GM21576 (cell line): ENCODE measurements at regions not wholly inside any gene's neighbourhood (a gene's known extent, or its start where the extent isn't known, plus 50 kb on each side); places are given as distances from the start of the nearest gene placed in this dataset.

Source experiments
- ATAC-seq: cut with Tn5 transposase; IDR thresholded peaks from one replicate; pipeline ENCODE4 v1.9.1; 2021; ENCODE audit warnings: mild to moderate bottlenecking, moderate library complexity; ENCODE audit not compliant: unreplicated experiment

DNA sequence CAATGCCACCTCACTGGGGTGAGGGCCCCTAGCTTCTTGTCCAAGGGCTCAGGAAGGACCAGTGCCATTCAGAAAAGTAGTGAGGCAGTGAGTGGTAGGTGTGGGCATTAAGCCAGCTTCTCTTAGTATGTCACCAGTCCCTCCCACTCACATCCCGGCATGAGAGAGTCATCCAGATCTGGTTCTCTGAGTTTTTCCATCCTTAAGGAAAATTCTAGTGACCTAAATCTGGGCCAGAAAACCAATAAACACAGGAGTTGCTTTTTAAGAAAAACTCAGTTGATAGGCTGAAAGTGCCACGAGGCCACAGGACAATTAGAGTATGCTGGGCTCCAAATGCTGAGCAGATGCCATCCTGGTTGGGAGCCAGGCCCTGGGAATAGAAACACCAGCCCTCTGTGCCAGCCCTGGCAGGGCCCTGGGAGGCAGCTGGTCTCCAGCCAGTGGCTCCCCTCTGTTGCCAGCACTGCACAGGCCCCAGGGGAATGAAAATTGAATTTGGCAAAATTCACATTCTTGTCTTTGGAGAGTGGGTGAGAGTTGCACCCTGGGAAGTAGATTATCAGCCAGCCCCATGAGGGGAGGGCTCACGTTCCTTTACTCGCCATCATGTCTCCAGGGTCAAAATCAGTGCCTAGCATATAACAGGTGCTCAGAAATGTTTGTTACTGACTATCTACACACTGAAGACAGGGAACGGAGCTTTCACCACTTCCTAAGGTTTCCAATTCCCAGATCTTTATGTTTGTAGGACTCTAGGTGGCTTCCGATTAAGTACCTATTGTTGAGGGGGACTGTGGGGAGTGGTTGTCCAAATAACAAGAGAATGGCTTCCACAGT lies 52.8 kb downstream of the FAM43A start:
- no peak for ATAC-seq

DNA sequence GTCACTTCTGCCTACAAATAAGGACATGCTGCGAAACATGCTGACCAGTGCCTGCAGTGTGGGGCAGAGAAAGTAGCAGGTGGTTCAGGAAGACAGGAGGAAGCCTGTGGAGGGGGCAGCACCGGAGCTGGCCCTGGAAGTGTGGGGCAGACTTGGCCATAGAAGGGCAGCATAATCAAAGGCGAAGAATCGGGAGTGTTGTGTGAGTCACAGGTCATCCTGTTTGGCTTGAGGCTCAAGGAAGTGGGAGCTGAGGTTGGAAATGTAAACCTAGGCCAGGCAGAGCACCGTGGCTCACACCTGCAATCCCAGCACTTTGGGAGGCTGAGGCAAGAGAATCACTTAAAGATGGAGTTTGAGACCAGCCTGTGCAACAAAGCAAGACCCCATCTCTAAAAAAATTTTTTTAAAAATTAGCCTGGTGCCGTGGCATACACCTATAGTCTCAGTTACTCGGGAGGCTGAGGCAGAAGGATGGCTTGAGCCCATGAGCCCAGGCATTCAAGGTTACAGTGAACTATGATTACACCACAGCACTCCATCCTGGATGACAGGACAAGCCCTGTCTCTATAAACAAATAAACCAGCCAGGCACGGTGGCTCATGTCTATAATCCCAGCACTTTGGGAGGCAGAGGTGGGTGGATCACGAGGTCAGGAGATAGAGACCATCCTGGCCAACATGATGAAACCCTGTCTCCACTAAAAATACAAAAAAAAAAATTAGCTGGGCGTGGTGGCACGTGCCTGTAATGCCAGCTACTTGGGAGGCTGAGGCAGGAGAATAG lies 54.0 kb downstream of the FAM43A start:
- ATAC-seq: no peak

DNA sequence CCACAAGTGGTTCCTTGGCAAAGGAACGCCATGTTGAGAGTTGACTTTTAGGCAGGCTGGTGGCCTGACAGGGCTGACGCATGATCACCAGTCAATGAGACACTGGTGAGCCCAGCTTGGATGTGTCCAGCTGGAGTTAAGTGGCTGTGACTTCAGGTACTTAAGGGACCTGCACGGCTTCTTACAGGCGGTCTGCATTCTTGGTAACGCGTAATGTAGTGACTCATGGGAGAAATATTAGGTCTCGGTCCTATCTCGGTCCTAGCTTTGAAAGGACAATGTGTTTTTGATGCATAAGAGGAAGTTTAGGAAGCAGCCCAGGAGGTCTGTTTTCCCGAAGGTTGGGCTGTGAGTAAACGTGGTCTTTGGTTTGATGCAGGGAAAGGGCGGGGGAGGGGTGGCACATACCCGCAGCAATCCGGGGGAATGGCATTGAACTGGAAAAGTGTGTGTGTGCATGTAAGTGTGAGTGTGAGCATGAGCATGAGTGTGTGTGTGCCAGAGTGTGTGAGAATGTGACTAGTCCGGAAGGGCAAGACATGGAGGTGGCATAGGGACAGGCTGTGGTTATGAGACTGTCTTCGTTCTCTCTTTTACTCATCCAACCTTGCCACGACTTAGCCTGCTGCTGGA lies 55.3 kb downstream of the FAM43A start:
- no peak for ATAC-seq

DNA sequence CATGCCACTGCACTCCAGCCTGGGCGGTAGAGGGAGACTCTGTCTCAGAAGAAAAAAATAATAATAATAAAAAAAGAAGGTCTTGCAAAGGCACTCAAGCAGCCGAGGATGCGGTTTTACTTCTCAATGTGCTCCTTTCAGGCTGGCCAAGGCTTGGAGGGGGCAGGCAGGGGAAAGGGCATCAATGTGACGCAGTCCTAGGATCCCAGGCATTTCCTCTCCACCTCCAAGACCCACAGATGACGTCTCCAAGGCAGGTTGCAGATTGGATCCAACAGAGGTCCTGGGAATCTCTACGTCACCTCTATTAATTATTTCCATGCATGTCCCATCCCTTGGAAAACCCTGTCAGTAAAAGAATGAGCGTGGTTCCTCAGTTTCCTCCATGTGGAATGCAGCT lies 56.2 kb downstream of the FAM43A start:
- ATAC-seq: no peak

DNA sequence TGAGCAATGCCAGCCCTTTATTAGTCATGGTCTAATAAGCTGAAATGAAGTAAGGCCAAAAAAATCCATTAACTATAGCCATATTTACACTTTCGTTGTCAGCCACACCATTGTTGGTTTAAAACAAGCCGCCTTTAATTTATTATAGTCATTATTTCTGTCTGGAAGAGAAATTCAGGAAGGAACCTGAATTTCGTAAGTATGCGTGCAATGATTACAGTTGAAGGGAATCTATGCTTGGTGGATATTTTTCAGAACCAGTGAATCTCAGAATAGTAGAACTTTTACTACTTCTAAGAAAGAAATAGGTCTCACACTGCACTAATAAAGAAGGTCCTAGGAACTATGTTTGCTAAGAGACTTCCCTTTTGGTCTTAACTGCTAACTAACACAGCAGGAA lies 59.1 kb downstream of the FAM43A start:
- no peak for ATAC-seq

DNA sequence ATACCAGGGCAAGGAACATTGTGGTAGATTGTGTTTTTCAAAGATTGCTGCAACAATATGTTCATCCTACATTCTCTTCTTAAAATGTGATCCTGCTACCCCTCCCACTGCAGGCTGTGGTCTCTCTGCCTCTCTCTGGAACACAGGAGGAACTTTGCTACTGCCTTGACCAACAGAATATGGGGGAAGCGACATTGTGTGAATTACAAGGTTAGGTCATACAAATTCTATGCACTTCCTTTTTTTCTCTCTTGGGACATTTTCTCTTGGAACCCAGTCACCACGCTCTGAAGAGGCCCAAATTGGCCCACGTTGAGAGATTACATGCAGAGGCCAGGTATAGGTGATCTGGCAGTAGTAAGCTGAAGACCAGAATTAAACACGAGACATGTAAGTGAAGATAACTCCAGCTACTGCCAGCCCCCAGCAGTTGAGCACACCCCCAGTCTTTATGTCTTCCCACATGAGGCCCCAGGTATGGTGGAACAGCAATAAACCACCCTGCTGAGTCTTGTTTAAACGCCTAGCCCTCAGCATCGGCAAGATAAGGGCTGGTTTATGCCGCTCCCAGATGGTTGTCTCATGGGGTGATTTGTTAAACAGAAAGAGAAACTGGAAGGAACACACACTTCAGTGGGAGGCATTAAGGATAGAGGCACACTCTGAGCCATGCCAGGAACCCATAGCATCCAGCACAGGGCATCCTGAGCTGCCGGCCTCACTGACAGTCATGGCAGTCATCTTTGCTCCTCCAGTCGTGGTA lies 59.9 kb downstream of the FAM43A start:
- no peak for ATAC-seq

DNA sequence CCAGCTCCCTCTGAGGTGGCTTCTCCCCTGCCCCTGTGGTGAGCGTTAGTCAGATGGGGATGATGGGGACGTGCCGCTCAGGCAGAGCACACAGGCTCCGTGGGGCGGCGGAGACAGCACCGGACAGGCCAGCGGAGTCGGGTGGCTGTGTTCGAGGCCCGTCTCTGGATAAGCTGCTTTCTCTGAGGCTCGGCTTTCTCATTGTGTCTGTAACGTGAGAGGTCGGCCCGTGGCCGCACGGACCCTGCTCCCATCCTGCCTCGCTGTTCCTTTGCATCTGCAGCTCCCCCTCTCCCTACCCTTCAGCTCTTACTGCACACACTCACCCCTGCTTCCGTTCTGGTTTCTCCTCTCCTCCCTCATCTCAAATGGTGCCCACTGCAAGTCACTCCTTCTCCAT lies 62.5 kb downstream of the FAM43A start:
- ATAC-seq: no peak

DNA sequence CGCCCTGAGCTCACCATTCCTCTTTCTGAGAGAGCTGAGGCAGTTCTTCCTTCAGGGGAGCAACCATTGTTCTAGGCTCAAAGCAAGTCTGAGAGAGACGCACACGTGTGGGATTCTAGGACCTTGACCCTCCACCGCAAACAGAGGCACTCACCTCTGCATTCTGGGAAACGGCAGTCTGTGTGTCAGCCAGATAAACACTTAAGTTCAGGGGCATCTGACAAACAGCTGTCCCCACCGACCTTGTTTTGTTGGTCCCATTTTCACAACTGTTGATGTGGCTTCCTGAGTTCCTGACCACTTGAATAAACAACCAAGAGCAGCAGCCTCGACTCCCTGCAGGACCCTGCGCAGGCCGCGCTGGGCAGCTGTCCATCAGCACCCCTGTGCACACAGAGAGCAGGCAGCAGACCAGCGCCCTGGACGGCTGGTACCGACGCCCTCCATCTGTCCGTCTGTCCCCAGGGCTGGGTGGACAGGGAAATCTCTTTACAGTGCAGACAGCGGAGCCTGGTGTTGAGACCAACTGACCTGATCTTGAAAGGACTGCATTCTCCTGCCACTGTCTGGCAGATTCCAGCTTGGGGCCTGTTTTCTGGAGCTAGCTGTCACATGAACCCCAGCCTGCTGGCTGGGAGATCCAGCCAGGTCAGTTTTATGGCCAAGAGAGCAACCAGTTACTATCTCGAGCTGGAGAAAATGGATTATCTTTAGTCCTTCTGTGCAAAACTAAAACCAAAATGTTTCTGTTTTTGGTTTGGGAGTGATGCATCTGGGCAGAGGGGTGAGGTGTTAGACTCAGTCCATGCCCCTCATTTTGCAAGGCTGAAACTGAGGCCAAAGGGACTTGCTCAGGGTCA lies 64.2 kb downstream of the FAM43A start:
- ATAC-seq: no peak

DNA sequence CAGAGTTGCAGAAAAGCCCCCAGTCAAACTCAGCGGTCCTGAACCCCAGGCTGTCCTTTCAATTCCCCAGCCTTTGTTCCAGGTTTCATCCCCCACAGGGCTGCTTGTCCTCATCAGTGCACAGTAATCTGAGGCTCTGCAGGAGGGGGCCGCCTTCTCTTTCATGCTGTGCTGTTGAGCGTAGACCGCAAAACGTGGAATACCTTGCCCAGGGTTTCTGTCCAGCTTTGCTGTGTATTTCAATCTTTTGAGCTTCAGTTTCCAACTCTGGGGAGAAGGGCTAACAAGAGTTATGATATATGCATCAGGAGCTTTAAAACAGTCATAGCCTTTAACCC lies 64.8 kb downstream of the FAM43A start:
- no peak for ATAC-seq

DNA sequence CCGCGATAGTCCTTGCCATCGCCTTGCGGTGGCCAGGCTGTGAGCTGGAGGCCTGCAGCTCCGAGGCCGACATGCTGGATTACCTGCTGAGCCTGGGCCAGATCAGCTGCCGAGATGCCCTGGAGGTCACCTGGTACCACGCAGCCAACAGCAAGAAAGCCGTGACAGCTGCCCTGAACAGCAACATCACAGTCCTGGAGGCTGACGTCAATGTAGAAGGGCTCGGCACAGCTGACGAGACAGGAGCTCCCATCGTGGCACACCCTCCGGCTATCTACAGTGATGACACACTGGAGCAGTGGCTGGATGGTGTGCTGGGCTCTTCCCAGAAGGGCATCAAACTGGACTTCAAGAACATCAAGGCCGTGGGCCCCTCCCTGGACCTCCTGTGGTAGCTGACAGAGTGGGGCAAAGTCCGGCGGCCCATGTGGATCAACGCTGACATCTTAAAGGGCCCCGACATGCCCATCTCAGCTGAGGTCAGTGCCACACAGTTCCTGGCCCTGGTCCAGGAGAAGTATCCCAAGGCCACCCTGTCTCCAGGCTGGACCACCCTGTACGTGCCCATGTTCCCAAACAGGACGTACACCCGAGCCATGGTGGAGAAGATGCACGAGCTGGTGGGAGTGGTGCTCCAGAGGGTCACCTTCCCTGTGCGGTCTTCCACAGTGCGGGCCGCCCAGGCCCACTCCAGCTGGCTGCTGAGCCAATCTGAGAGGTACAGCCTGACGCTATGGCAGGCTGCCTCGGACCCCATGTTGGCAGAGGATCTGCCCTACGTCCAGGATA lies 70.2 kb downstream of the FAM43A start:
- ATAC-seq: no peak

DNA sequence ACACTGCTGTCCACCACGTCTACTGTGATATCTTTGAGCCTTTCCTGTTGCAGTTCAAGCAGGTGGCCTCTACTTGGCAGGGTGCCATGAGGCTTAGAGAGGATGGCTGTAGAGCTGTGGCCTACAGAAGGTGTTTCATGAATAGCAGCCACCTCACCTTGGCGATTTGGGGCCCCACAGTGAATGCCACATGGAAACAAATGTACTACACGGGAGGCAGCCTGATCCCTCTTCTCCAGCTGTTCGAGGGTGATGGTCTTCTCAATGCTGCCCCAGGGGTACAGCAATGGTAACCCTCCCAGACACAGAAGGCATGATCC lies 70.7 kb downstream of the FAM43A start:
- no peak for ATAC-seq

DNA sequence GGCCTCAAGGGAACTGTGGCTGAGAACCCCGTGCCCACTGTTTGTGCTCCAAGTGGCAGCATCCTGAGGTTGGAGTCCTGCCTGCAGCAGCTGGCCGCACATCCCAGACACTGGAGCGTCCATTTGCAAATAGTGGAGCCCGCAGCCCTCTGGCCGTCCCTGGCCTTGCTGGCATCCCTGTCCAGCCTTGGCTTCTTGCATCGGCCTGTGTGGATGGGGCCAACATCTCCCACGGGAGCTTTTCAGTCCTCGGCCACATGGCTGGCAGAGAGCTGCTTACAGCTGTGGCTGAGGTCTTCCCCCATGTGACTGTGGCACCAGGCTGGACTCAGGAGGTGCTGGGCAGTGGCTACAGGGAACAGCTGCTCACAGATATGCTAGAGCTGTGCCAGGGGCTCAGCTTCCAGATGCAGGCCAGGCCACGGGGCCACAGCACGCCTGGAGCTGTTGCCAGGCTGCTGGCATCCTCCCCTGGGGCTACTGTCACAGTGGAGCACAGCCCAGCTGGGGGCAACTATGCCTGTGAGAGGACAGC lies 71.2 kb downstream of the FAM43A start:
- no peak for ATAC-seq

DNA sequence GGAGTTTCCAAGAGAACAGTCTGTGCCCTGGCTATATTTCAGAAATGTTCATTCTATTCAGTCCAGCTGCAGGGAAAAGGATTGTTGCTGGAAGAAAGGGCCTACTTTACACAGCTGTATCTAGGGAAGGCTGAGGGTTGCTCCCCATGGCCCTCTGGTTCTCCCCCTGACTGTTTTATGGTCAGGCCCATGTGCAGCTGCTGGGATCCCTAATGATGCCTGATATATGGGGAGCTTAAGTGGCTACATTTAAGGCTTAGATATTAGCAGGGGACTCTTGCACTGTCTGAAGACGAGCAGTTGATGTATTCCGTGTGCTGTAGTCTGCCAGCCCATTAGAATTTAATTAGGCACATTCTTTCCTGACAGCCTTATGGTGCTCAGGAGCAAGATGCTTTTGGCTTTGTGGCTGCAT lies 72.0 kb downstream of the FAM43A start:
- no peak for ATAC-seq

DNA sequence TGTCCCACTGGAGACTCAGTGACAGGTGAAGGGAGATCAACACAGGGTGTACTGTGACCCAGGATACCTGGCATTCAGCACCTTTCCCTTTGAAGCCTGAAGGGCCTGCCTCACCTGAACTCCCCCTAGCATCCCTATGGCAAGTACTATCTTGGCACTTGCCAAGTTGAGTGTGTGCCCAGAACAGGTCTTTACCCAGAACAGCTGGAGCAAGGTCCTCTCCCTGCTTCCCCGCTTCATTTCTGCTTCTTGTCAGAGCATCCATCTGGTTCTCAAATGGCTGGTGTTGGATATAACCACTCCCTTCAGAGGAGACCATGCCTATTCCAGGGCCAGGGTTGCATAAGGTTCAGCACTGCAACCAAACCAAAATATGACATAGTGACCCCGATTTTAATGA lies 73.0 kb downstream of the FAM43A start:
- ATAC-seq: no peak

DNA sequence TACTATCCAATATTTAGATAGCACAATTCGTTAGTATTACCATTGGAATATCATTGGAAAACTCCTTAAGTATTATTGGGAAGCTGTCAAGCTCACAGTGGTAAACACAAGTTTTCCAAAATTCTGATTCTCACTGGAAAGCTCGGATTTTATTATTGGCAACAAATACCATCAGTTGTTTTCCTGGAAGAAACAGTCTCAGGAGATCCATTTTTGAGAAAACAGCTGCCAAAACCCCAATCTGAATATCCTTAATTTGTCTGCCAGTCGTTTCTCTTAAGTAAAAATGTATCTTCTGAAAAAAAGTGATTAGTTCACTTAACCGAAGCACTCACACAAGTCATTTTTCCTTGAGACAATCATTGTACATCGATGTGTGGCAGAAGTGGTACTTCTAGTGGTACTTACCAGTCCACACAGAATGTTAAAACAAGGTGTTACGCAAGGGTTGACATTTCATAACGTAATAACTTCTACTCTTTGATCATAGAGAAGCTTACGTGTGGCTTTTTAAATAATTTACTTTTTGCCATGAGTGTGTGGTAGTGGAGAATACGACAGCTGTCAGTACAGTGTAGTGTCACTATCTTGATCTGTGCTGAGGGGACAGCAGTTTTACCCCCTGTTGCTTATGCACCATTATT lies 74.9 kb downstream of the FAM43A start:
- ATAC-seq: no peak

DNA sequence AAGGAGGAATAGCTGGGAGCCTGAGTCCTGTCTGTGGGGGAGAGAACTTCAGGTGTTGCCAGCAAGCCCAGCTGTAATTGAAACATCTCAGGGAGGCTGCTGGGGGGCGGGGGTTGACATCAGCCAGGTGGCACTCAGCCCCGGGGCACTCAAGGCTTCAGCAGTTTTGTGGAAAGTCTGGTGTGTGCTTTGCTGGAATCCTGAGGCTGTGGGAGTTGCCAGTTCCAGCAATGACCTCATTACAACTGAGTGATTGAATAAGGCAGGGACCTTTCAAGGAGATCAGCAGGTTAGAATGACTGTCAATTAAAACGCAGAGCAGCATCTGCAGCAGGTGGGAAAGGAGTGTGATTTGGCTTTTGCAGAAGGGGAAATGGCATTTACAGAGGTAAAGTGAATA lies 75.7 kb downstream of the FAM43A start:
- no peak for ATAC-seq

DNA sequence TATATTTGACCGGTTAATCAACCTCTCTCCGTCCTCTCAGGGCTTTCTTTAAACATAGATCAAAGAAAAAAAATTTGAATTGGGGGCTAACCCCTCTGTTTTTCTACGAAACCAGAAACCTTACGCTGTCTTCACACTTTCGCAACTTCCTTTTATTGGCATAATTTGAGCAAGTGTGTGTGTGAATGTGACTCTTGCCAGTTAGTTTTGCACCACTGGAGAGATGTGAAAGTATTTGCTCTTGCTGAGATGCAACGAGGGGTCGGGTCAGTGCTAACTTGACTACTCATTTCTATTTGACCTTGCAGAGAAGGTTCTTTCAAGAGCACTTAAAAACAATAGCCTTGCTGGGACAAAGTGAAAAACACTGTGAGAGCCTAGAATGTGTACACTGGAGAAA lies 81.2 kb downstream of the FAM43A start:
- no peak for ATAC-seq

DNA sequence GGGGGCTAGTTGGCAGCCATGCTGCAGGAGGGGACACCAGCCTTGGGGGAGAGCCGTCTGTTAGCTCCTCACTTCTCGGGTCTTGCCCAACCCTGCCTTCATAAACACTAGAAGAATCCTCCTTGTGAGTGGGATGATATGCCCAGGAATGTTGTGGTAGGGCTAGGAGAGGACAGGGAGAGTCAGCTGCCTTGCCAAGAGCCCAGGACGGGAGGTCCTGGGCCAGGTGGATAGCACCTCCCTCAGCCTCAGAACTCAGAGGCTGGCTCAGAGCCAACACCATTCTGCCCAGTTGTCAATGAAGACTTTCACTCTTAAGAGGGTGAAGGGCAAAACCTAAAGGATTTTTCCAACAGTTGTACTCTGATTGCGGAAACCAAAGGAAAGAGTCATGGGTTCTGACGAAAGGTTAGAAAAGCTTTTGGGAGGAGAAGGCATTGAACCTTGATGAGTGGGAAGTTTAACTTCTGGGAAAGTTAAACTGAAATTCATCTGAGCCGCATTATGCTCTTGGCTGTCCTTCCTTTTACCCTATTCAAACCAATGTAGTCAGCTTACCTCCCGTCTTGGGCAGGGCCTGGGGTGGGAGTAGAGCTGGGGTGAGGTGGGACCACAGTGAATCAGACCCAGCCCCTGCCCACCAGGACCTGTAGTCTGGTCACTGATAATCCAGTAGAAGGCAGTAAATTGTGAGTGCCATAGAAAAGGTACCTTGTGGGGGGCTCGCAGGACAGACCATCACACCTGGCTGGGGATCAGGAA lies 81.9 kb downstream of the FAM43A start:
- ATAC-seq: no peak
